Activated naive CD4-positive, alpha-beta T cell treated with anti-CD3 and anti-CD28 coated beads, Interleukin-2, amount 10 ng/mL, durations not matched to agents 7 days and 5 days (primary cell): ENCODE measurements at regions not wholly inside any gene's neighbourhood (a gene's known extent, or its start where the extent isn't known, plus 50 kb on each side); places are given as distances from the start of the nearest gene placed in this dataset.

ENCODE experiments used
- CTCF ChIA-PET: fragments of 350-600 bp; sonication (Branson Sonifier 250); formaldehyde crosslinking; loops from one replicate; lab custom pipeline; 2021; ENCODE audit warnings: antibody characterized with exemption; lab: Charles Lee
- DNase-seq: peaks from one replicate; pipeline ENCODE4 v3.0.0-alpha.2; 2020
- H3K27ac Mint-ChIP-seq: one replicate; pipeline ENCODE4 v1.8.0; 2021; ENCODE audit warnings: mild to moderate bottlenecking, moderate library complexity, mixed read lengths
- H3K27me3 Mint-ChIP-seq: one replicate; pipeline ENCODE4 v1.8.0; 2021; ENCODE audit warnings: mild to moderate bottlenecking, mixed read lengths
- H3K36me3 Mint-ChIP-seq: one replicate; pipeline ENCODE4 v1.8.0; 2021; ENCODE audit warnings: mixed read lengths
- H3K4me1 Mint-ChIP-seq: one replicate; pipeline ENCODE4 v1.8.0; 2021; ENCODE audit warnings: mixed read lengths
- H3K4me3 Mint-ChIP-seq: one replicate; pipeline ENCODE4 v1.8.0; 2021; ENCODE audit warnings: mild to moderate bottlenecking, moderate library complexity, mixed read lengths
- H3K9me3 Mint-ChIP-seq: one replicate; pipeline ENCODE4 v1.8.0; 2021; ENCODE audit warnings: mixed read lengths

DNA sequence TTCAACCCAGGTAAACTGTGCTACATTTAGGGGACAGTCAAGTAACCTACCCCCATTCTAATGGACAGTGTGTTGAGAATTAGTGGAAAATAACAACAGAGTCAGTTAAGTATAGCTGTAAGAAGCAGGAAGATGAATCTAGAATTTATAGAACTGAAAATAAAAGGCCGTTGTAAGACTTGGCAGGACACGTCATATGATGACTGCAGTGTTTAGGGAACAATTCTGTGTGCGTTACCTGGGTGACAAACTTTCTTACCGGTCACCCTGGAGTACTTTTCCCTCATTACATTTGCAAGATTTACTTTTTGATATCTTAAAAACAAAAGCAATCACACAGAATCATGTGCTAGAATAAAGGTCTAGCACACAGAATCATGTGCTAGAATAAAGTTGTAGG lies 536.3 kb upstream of the ZNF717 start:
- no peaks in the 10 kb centered on the region for H3K36me3 Mint-ChIP-seq
- H3K27me3 Mint-ChIP-seq: no peaks in the 10 kb centered on the region
- no peak overlapping the region for H3K4me3 Mint-ChIP-seq
- CTCF ChIA-PET: no interaction called here
- H3K9me3 Mint-ChIP-seq: peaks cover 5% of the 10 kb centered on the region
- no peak for DNase-seq
- no peaks in the 10 kb centered on the region for H3K4me1 Mint-ChIP-seq
- no peak overlapping the region for H3K27ac Mint-ChIP-seq

DNA sequence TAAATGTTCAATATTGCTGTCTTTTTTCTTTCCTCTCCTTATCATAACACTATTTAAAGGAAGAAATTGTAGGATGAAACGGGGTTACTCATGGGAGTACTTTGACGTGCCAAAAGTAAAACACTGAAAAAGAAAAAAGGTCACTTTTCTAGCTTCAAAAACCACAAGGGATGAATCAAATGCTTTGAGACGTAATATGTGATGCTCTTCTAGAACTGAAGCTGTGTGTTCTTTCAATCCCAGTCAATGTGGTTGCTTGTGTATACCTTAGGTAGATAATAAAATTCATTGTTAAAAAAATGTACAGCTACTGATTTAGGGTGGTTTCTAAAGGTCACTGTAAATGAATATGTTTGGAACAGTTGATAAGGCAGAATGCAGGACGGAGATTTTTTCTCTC lies 538.8 kb upstream of the ZNF717 start:
- Mint-ChIP-seq H3K27ac (no peak overlapping the region), H3K9me3 (peaks cover 8% of the 10 kb centered on the region), H3K27me3 (no peaks in the 10 kb centered on the region), H3K4me3 (no peak overlapping the region), H3K4me1 (no peaks in the 10 kb centered on the region), H3K36me3 (no peaks in the 10 kb centered on the region)
- DNase-seq: no peak
- CTCF ChIA-PET: no interaction called here

DNA sequence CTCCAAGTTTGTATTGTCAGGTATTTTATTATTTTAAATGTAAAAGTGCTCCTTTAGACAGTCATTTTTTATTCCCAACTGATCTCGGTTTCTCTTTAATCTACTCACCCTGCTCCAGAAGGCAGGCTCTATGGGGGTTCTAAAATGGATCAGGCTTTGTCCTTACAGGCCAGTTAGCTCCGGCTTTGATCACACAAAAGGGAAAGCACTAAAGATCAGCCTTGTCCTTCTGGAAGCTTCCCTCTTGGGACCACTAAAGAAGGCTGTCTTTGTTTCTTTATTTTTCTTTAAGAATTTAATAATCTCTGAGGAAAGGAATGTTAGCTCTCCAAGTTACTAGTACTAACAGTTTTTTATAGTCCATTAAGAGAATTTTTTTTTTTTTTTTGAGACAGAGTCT lies 560.5 kb upstream of the ZNF717 start:
- CTCF ChIA-PET: no interaction called here
- Mint-ChIP-seq H3K36me3 (no peaks in the 10 kb centered on the region), H3K4me3 (no peak overlapping the region), H3K9me3 (peaks cover 8% of the 10 kb centered on the region), H3K27me3 (no peaks in the 10 kb centered on the region), H3K27ac (no peak overlapping the region), H3K4me1 (no peaks in the 10 kb centered on the region)
- no peak for DNase-seq

DNA sequence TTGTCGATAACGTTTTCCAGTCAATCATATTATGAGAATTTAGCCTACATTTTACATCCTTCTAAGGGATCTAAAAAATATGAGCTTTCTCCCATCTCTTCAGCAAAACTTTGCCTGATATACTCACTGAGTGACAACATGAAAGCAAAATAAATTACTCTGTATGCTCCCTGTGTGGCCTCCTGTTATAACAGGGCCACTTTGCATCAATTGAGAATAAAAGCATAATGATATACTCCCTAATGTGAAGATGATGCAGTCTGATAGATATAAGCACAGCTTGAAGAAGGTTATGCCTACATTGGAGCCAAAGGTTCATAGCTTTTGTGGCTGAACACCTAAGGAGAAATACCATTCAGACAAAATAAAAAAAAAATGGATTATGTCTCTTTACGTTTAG lies 561.3 kb upstream of the ZNF717 start:
- Mint-ChIP-seq H3K9me3 (peaks cover 8% of the 10 kb centered on the region), H3K4me3 (no peak overlapping the region), H3K4me1 (no peaks in the 10 kb centered on the region), H3K27me3 (no peaks in the 10 kb centered on the region), H3K27ac (no peak overlapping the region), H3K36me3 (no peaks in the 10 kb centered on the region)
- no peak for DNase-seq
- CTCF ChIA-PET: no interaction called here

DNA sequence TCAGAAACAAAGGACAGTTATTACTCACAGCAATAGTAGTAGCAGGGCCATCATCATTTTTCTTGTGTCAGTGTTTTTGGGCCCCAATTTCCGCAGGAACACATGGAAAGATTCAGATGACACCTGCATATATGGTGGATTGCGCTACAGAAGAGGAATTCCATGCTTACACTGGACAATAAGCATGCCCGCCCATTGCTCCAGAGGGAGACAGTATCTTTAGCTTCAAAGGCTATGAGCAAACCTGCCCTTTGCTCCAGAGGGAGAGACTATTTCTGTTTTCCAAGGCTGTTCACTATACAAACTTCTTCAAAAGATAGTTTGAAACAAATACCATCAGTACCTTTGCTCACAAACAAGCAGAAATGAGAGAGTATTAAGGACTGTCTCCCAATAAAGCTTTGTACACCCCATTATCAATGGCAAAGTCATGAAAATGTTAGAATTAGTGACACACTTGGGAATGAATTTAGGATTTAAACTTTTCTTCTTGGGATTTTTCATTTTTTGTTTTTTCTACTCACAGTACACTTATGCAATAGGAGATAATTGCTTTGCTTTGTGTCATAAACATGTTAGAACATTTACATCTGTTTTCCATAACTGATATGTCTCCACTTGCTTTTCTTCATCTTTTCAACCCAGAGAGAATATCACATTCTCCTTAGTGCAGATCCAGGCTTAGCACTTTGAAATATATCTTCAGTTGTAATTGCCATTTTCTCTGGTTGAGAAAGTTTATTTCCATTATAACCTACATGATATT lies 564.5 kb upstream of the ZNF717 start:
- Mint-ChIP-seq H3K9me3 (peaks cover 8% of the 10 kb centered on the region), H3K4me3 (no peak overlapping the region)
- DNase-seq: no peak

DNA sequence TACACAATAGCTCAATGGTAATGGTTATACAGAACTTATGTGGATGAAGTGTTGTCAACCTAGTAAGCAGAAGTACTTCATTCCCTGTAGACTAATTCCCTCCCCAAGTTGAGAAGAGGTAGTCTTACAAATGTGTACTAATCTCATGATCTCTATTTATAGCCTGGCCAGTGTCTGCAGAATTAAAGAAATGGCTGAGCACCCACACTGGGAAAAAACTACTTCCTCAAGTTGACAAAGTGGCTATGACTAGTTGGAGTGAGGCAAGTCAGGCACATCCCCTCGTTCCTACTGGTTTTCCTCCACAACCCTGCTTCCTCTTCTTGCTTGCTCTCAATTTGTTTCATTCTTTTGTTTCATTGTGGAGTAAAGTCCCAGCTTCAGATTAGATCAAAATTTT lies 566.7 kb upstream of the ZNF717 start:
- no peaks in the 10 kb centered on the region for H3K36me3 Mint-ChIP-seq
- no peak overlapping the region for H3K4me3 Mint-ChIP-seq
- no peaks in the 10 kb centered on the region for H3K27me3 Mint-ChIP-seq
- no peak overlapping the region for H3K27ac Mint-ChIP-seq
- CTCF ChIA-PET: no interaction called here
- no peak for DNase-seq
- no peaks in the 10 kb centered on the region for H3K4me1 Mint-ChIP-seq
- H3K9me3 Mint-ChIP-seq: peaks cover 6% of the 10 kb centered on the region

More for the DNA sequence above, 564.5 kb upstream of the ZNF717 start:
- CTCF ChIA-PET: no interaction called here
- no peaks in the 10 kb centered on the region for H3K36me3 Mint-ChIP-seq
- no peaks in the 10 kb centered on the region for H3K27me3 Mint-ChIP-seq
- no peaks in the 10 kb centered on the region for H3K4me1 Mint-ChIP-seq
- no peak overlapping the region for H3K27ac Mint-ChIP-seq

DNA sequence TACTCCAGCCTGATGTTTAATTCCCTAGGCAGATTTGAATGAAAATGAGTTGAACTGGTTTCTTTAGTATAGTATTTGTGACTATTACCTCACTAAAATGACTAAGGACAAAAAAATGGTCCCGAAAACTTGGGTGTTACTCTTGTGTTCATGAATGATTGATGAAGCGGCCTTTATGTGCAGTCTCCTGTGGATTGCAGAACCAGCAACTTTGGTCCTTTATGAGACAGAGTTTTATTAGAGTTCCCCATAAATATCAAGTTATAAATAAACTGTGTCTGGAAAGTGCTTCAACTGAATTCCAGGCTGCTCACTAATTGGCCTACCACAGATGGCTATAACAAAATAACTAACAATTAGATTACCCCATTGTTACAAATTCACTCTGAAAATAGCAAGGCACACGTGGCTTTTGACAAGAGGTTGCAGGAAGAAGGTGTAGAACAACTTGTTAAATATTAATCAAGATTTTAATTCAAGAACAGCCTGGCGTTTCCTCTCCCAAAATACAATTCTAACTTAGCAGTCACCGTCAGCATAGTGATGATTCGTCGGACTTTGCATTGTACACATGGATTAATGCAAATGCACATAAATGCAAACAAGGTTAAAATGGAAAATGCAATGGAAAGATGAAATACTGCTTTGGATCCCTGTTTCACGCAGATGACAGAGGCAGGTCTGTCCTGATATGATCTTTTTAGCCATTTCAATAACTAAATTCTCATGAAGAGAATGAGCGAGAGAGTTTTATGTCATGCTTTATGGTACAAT lies 567.3 kb upstream of the ZNF717 start:
- DNase-seq: no peak
- Mint-ChIP-seq H3K36me3 (no peaks in the 10 kb centered on the region), H3K4me3 (no peak overlapping the region), H3K4me1 (no peaks in the 10 kb centered on the region), H3K27me3 (no peaks in the 10 kb centered on the region), H3K27ac (no peak overlapping the region), H3K9me3 (peaks cover 6% of the 10 kb centered on the region)
- CTCF ChIA-PET: no interaction called here

DNA sequence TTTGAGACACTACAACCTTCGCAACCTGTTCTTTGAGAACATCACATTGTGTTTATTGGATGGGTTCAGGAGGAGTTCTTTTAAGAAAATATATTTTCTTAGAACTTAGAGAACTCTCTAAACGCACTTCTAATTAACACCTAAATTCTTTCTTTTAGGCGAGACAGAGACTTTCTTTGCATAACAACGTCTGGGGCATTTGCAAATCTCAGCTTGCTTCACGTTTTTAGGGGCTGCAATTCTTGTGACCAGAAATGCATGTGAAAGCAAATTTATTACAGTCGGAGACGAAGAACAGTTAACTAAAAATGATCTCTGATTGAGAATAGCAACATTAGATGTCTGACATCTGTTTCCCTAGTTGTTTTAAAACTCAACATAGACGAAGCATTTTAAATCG lies 568.3 kb upstream of the ZNF717 start:
- H3K4me1 Mint-ChIP-seq: no peaks in the 10 kb centered on the region
- DNase-seq: no peak
- no peak overlapping the region for H3K4me3 Mint-ChIP-seq
- CTCF ChIA-PET: no interaction called here
- no peak overlapping the region for H3K27ac Mint-ChIP-seq
- H3K36me3 Mint-ChIP-seq: no peaks in the 10 kb centered on the region
- H3K9me3 Mint-ChIP-seq: no peaks in the 10 kb centered on the region
- H3K27me3 Mint-ChIP-seq: no peaks in the 10 kb centered on the region

DNA sequence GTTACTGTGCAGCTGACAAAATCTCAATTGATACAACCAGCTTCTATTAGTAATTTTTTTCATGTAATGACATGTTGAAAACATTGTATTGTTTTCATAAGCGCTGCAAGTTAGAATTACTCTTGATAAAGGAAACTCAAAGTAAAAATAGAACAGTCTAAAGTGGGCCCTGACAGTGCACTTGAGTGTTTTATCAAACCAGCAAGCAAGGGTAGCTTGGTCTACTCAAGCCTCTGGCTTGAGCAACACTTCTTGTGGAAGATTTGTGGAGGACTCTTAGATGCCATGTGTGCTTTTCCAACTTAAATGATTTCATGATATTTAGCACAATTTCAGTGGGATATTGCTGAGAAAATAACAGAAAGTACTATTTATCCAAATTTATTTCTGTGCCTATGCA lies 575.7 kb upstream of the ZNF717 start:
- H3K27ac Mint-ChIP-seq: no peak overlapping the region
- CTCF ChIA-PET: no interaction called here

DNA sequence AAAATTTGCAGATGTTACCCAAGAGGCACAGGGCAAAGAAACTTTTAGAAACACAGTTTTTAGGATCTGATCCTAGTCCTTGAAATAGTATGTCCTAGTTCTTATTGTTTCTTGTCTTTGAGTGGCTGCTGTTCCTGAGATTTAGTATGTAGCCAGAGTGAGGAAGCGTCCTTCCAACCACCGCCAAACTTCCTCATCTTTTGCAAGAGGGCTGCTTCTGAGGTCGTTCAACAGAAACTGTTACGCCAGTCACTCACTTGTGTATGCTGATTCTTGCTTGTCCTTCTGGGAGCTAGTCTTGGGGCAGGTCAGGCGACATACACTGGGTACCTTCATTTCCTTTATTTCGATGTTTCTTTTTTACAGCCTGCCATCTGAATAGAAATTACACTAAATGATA lies 577.3 kb upstream of the ZNF717 start:
- no peak overlapping the region for H3K4me3 Mint-ChIP-seq
- DNase-seq: no peak
- H3K27me3 Mint-ChIP-seq: no peaks in the 10 kb centered on the region
- H3K4me1 Mint-ChIP-seq: no peaks in the 10 kb centered on the region
- H3K9me3 Mint-ChIP-seq: peaks cover 2% of the 10 kb centered on the region
- no peak overlapping the region for H3K27ac Mint-ChIP-seq
- CTCF ChIA-PET: no interaction called here
- no peaks in the 10 kb centered on the region for H3K36me3 Mint-ChIP-seq

More for the DNA sequence above, 575.7 kb upstream of the ZNF717 start:
- Mint-ChIP-seq H3K27me3 (no peaks in the 10 kb centered on the region), H3K9me3 (no peaks in the 10 kb centered on the region), H3K4me1 (no peaks in the 10 kb centered on the region), H3K4me3 (no peak overlapping the region), H3K36me3 (no peaks in the 10 kb centered on the region)
- no peak for DNase-seq

DNA sequence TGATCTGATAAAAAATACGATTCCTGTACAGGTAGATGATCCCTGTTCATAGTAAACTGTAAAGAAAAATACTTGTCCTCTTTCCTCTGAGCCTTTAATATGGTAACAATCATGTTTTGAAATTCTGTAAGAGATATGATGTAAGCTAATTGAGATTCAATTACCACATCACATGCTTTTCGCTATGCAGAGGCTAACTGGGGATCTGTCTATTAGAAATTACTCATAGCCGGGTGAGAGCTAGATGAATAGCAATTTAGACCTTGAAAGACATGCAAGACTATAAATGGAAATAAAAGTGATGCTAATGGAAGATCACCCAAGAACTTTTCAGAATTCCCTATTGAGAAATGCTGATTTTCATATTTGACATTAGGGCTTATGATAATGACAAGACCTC lies 579.9 kb upstream of the ZNF717 start:
- peaks cover 2% of the 10 kb centered on the region for H3K9me3 Mint-ChIP-seq
- CTCF ChIA-PET: no interaction called here
- no peaks in the 10 kb centered on the region for H3K36me3 Mint-ChIP-seq
- no peak for DNase-seq
- no peaks in the 10 kb centered on the region for H3K4me1 Mint-ChIP-seq
- H3K27ac Mint-ChIP-seq: no peak overlapping the region
- no peak overlapping the region for H3K4me3 Mint-ChIP-seq
- H3K27me3 Mint-ChIP-seq: no peaks in the 10 kb centered on the region

DNA sequence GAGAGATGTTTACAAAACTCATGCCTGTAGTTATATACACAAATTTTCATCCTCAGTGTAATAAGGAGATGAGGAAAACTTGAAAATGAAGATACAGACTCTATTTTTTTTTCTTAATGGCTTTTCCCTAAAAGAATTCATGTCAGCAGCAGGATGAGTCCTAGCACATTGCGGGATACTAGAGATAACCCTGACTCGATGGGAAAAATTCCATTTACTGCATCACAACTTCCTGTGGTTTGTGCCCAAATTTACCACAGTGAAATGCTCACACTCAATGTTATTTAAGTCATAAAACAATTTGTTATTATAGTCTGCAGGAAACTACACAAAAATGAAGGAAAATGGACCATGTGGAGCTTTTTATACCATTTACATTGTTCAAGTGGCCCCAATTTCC lies 581.9 kb upstream of the ZNF717 start:
- Mint-ChIP-seq H3K4me1 (no peaks in the 10 kb centered on the region), H3K4me3 (no peak overlapping the region), H3K9me3 (peaks cover 2% of the 10 kb centered on the region), H3K27me3 (no peaks in the 10 kb centered on the region), H3K27ac (no peak overlapping the region), H3K36me3 (no peaks in the 10 kb centered on the region)
- CTCF ChIA-PET: no interaction called here
- no peak for DNase-seq

DNA sequence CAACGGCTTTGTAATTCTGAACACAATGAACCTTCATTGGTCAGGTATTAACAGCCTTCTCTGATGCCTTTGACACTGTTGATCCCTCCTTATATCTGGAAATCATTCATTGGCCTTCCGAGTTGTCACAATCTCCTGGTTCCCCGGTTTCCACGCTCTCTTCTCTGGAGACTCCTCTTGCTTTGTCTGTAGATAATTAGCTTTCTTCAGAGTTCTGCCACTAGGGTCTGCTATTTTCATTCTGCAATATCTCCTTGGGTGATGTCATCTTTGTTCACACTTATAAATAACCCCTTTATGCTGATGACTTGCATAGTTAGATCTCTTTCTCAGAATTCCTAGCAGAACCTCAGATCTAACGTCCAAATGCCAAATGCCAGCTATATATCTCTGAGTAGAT lies 583.8 kb upstream of the ZNF717 start:
- CTCF ChIA-PET: no interaction called here
- peaks cover 2% of the 10 kb centered on the region for H3K9me3 Mint-ChIP-seq
- DNase-seq: no peak
- H3K4me1 Mint-ChIP-seq: no peaks in the 10 kb centered on the region
- no peak overlapping the region for H3K27ac Mint-ChIP-seq
- H3K4me3 Mint-ChIP-seq: no peak overlapping the region
- no peaks in the 10 kb centered on the region for H3K27me3 Mint-ChIP-seq
- H3K36me3 Mint-ChIP-seq: no peaks in the 10 kb centered on the region

DNA sequence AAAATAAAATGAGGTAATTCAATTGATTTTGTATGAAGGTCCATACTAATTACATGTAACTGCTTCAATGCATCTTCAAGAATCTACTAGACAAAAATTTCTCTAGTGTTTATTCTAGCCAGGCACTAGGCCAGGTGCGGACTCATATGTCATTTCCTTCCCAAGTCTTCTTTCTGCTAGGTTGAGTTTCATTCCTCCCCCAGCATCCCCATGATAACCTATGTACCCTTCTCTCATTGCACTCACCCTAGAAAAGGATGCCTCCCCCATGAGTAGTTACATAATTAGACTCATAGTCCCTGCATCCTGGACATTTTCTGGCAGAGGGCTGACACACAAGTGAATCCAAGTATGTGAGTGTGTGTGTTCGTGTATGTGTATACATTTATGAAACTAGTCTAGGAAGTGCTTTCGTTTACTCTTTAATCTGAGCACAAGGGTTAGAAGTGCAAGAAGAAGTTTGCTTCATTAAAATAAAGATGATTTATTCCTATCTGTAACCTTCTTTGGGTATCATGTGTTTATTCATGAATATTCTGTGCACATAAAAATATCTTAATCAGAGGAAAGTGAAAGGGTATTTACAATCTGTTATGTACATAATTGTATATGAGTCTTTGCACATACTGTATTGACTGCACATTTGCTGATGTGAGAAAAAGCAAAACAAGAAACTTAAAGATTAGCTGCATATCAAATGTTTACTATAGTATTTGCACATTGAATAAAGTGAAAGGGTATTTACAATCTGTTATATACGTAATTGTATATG lies 585.6 kb upstream of the ZNF717 start:
- Mint-ChIP-seq H3K27me3 (no peaks in the 10 kb centered on the region), H3K27ac (no peak overlapping the region), H3K9me3 (peaks cover 2% of the 10 kb centered on the region), H3K36me3 (no peaks in the 10 kb centered on the region), H3K4me3 (no peak overlapping the region), H3K4me1 (no peaks in the 10 kb centered on the region)
- no peak for DNase-seq
- CTCF ChIA-PET: no interaction called here
